Left renal pelvis (tissue), 4 donors: ENCODE measurements at regions not wholly inside any gene's neighbourhood (a gene's known extent, or its start where the extent isn't known, plus 50 kb on each side); places are given as distances from the start of the nearest gene placed in this dataset.

Experiments
- DNase-seq, 4 donors: peaks; one replicate each; pipeline ENCODE4 v3.0.0-alpha.2; 2013; ENCODE audit warnings: low read depth in 4 of 4, low spot score in 3 of 4

- no peak for DNase-seq
Observed at GRCh38 chr1:24992761-24993211, 62.7 kb upstream of the RUNX3 start.

DNA sequence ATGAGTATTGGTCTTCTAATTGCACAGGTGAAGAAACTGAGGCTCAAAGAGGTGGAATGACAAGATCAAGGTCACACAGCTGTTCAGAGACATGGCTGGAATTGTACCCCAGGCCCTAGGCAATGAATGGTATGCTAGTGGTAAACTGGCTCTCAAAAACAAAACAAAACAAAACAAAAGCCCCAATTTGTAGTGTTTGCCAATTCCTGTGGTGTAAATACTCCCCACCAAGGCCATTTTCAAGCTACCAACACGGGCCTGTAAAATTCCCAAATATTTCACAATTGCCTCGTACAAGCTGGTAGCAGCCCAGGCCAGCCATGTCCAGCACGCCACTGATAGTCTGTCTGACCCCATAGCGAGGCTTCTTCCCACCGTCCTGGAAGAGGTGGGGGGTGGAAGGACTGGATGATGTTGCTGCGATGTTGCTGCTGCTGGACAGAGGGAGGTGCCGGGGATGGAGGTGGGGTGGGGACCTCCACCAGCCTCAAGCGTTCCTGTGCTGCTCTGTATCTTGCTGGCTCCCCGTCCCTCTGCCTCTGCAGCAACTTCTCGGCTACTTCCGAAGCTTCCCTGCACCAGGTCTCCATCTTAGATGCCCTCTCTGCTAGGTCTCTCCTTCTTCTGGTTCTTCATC lies 62.2 kb upstream of the RUNX3 start:
- no peak for DNase-seq

DNA sequence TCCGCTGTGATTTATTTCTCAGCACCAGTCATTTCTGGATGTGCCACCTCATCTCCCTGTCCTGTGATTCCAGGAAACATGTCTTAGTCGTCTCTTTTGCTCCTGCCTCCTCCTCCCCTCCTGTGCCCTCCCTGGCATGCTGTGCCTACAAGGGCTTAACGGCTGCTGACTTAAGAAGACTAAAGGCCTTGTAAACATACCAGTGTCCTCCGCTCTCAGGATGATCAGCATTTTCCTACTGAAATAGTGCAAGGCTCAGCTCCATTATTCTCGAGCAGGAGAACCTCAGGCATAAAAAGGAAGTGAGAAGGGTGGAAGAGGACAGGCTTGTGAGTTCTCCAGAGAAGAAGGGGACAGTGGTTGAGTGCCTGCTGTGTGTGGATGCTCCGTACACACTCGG lies 61.6 kb upstream of the RUNX3 start:
- no peak for DNase-seq

DNA sequence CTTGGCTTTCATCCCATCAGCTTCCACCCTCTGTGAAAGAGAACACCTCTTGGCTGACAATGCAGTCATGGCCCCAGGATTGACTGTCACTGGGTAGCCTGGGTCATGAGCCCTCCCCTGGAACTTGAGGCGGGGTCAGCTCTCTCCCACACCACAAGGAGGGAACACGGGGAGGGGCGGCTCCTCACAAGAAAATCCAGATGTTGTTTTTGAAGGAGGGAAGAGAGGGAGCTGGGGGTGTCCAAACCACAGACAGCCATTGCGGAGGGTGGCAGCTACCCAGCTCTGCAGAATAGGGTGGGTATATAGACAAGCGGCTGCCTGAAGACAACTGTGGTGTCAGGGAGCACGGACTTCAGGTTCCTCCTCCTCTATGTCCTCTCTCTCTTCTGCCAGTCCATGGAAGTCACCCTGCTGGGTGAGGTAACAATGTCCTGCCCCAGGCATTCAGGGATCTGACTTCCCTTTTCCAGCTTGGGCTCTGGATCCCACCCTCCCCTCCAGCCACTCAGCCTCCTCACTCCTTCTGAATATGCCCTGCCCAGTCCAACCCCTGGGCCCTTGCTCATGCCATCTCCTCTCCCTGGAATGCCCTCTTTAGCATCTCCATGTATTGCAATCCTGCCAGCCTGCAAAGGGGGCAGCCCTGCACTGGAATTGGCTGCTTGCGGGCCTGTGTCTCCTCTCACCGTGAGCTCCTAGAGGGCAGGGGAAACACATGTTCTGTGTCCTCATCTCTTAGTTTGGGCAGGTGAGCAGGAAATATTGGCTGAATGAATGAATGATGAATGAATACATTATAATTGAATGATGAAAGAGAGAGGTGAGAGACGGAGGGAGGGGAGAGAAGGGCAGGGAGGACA lies 60.9 kb upstream of the RUNX3 start:
- DNase-seq, result no peak

- no peak for DNase-seq
Observed at GRCh38 chr1:24990136-24990535, 60.1 kb upstream of the RUNX3 start.

GRCh38 chr1:24989082-24989481 lies 59.0 kb upstream of the RUNX3 start:
- DNase-seq, result no peak

DNA sequence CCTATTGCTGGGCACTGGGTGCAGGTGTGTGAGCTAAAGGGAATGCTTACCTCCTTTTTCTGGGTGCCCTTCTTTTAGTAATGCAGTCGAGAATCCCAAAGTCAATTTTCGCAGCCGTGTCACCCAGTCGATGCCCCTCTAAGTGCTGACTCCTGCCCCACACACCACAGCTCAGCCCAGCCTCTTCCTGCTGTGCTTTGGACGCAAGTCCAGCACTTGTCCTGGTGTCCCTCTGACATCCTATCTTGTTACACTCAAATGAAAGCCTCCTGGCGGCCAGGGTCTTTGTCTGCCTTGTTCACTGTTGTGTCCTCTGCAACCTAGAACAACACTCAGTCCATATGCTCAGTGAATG lies 58.5 kb upstream of the RUNX3 start:
- DNase-seq, result no peak

DNA sequence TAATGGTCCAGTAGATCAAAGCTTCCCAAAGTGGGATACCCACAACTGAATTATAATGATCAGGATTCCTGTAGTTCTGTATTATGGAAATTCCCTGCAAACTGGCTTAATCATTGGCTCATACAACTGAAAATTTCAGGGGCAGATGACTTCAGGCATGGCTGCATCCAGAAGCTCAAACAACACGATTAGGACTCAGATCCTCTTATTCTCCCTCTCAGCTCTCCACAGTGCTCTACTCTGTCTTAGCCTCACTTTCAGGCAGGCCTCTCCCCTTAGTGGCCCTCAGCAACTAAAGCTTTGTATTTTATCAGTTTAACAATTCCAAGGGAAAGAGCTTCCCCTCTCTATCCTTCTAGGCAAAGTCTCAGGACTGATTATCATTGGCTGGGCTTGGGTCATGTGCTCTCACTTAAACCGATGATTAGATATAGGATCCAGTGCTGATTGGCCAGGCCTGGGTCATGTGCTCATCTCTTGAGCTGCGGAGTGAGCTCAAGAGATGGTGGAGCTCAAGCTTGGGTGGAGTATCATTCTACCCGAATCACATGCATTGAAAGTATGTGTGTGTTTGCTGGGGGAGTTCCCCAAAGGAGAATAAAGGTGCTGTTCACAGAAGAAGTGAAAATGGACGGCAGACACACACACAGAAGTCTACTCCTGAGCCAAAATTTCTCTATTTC lies 57.9 kb upstream of the RUNX3 start:
- no peak for DNase-seq

- DNase-seq, result no peak
Observed at GRCh38 chr1:24987424-24987823, 57.3 kb upstream of the RUNX3 start.

DNA sequence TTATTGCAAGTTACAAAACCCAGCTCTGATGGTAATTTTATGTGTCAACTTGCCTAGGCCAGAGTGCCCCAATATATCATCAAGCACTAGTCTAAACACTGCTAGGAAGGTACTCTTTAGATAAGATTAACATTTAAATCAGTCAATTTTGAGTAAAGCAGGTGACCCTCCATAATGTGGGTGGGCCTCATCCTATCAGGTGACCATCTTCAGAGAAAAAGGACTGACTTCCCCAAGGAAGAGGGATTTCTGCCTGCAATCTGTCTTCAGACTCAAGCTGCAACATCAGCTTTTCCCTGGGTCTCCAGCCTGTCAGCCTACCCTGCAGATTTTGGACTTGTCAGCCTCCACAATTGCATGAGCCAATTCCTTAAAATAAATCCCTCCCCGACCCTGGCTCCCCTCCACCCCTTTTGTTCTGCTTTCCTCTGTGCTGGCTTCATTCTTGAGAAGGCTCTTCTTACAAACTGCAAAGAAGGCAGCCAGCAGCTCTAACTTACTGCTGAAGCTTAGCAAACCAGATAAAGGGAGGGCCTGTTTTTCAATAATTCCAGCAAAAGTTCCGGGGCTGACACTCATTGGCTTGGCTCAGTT lies 56.4 kb upstream of the RUNX3 start:
- DNase-seq, result no peak

DNA sequence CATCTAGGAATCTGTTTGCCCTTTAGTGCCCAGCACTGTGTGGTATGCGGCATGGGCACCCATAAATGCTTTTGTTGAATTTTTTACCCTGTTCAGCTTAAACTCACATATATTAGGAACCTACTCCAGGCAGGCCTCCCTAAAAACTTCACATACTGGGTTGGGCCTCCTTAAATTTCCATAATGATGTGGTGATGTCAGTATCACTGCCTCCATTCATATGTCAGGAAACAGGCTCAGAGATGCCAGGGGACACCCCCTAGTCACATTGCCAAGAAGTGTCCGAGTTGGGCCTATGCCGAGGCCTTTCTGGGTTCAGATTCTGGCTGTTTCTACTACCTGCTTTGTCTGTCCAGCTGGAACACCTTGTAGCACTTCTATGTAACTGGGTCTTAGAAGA lies 55.7 kb upstream of the RUNX3 start:
- no peak for DNase-seq

GRCh38 chr1:24984800-24985522 lies 54.9 kb upstream of the RUNX3 start:
- DNase-seq, result no peak

- DNase-seq, result no peak
Observed at GRCh38 chr1:24984300-24984699, 54.2 kb upstream of the RUNX3 start.

- no peak for DNase-seq
Observed at GRCh38 chr1:24983006-24983680, 53.1 kb upstream of the RUNX3 start.

DNA sequence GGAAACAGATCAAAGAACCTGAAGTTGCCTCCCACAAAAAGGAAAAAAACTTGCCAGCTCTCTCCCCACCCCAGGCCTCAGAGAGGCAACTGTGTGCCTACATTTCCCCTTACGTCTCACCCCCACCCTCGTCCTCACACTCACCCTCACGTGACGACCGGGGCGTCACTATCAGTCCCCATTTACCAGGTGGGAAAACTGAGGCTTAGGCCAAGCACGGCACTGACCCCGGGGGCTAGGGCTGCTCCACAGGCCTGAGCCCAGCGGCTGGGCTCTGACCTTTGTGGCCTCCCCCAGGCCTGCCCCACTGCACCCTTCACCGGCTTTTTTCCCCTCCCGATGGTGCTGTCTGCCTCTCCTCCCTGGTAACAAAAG lies 51.5 kb upstream of the RUNX3 start:
- DNase-seq, result no peak

DNA sequence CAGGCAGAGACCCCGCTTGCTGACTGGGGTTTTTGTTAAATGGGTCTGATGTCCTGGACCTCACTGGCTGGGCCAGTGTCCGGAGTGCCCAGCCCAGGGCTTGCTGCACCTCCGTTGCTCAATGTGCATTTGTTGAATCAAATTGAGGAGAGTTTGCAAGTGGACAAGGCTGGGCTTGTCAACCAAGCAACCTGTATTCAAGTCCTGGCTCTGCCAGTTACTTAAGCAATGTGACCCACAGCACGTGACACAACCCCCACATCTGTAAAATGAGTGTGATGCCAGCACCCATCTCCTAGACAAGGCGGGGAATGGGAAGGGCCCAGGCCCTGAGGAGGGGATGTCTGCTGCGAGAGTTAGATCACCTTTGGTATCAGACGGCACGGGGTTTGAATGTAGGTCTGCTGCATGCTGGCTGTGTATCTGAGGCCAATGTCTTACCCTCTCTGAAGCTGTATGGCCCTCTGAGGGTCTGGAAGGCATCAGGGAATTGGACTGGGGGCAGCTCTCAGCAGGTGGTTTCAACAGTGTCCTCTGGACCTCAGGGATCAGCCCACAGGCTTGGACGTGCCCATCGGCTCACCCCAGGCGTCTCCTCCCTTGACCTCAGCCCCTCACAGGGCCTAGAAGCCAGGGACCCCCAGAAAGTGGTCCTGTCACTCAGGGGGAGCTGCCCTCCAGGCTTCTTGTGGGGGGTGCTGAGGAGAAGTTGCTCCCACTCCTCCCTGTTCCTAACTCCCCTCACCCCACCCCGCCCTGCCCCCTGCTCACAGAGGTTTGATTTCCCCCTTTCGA lies 51.0 kb upstream of the RUNX3 start:
- no peak for DNase-seq
